PC-9 (cell line): ENCODE measurements at regions not wholly inside any gene's neighbourhood (a gene's known extent, or its start where the extent isn't known, plus 50 kb on each side); places are given as distances from the start of the nearest gene placed in this dataset.

Experiments used
- EZH2 ChIP-seq: fragments of 200-600 bp; sonication (generic); IDR thresholded peaks from 2 replicates; pipeline ENCODE4 v1.8.0; 2017; ENCODE audit warnings: antibody characterized with exemption, low read depth
- TF ChIP-seq, protein P1 (sequence below): fragments of 200-600 bp; sonication (generic); conservative IDR thresholded peaks from 2 replicates; pipeline ENCODE4 v1.6.1; 2017; ENCODE audit warnings: mixed run types, antibody characterized with exemption, mild to moderate bottlenecking, moderate library complexity

- TF ChIP-seq, protein P1, sequence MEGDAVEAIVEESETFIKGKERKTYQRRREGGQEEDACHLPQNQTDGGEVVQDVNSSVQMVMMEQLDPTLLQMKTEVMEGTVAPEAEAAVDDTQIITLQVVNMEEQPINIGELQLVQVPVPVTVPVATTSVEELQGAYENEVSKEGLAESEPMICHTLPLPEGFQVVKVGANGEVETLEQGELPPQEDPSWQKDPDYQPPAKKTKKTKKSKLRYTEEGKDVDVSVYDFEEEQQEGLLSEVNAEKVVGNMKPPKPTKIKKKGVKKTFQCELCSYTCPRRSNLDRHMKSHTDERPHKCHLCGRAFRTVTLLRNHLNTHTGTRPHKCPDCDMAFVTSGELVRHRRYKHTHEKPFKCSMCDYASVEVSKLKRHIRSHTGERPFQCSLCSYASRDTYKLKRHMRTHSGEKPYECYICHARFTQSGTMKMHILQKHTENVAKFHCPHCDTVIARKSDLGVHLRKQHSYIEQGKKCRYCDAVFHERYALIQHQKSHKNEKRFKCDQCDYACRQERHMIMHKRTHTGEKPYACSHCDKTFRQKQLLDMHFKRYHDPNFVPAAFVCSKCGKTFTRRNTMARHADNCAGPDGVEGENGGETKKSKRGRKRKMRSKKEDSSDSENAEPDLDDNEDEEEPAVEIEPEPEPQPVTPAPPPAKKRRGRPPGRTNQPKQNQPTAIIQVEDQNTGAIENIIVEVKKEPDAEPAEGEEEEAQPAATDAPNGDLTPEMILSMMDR, result no peak
- TF ChIP-seq EZH2, result no peak
These were observed 794.3 kb upstream of the NOVA1 start for GRCh38 chr14:27392153-27392552.
